ENCODE measurements at regions not wholly inside any gene's neighbourhood (a gene's known extent, or its start where the extent isn't known, plus 50 kb on each side); places are given as distances from the start of the nearest gene placed in this dataset.

DNA sequence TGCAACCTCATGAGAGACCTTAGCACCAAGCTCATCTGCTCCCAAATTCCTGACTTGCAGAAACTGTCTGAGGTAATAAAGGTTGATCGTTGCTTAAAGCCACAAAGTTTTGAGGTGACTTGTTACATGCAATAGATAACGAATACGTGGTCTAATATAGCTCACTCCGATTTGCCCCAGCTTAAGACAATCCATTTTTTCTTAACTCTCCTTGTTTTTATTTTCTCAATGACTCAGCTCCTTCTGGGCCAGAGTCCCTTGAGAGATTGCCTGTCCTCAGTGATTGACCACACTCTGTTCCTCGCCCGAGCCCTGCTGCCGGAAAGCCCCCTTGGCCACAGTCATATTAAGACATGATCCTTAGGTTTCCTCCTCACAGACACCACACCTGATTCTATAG is 63.7 kb upstream of the FANCC start:
- TF ChIP-seq, protein P1, sequence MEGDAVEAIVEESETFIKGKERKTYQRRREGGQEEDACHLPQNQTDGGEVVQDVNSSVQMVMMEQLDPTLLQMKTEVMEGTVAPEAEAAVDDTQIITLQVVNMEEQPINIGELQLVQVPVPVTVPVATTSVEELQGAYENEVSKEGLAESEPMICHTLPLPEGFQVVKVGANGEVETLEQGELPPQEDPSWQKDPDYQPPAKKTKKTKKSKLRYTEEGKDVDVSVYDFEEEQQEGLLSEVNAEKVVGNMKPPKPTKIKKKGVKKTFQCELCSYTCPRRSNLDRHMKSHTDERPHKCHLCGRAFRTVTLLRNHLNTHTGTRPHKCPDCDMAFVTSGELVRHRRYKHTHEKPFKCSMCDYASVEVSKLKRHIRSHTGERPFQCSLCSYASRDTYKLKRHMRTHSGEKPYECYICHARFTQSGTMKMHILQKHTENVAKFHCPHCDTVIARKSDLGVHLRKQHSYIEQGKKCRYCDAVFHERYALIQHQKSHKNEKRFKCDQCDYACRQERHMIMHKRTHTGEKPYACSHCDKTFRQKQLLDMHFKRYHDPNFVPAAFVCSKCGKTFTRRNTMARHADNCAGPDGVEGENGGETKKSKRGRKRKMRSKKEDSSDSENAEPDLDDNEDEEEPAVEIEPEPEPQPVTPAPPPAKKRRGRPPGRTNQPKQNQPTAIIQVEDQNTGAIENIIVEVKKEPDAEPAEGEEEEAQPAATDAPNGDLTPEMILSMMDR (IDR thresholded peaks at IDR 0.05; ENCODE audit: poor library complexity): no peak
- TF ChIP-seq EZH2 (IDR thresholded peaks at IDR 0.05; ENCODE audit: borderline replicate concordance) (no peak), EZH2phosphoT487 (IDR thresholded peaks at IDR 0.05; ENCODE audit: low read depth, severe bottlenecking, unreplicated experiment) (no peak)
